HCT116 (cell line): ENCODE measurements at regions not wholly inside any gene's neighbourhood (a gene's known extent, or its start where the extent isn't known, plus 50 kb on each side); places are given as distances from the start of the nearest gene placed in this dataset.

Experiments
- ATAC-seq: fragments of 200-7000 bp; cut with Tn5 transposase; 2 replicates; pipeline ENCODE4 v1.9.1; 2020; ENCODE audit warnings: mild to moderate bottlenecking, moderate library complexity
- BruUV-seq: library from RNA; stranded (reverse); fragments of 400-500 nt; replicated peaks from 2 replicates; lab custom pipeline; 2021; lab: Mats Ljungman, UMichigan
- CTCF ChIA-PET: fragments of 300-600 bp; sonication (Branson Sonifier 250); formaldehyde crosslinking; loops from one replicate; lab custom pipeline; 2021; ENCODE audit warnings: antibody characterized with exemption; lab: Charles Lee
- POLR2A ChIA-PET: fragments of 300-600, 350-600 bp; sonication (Branson Sonifier 250); formaldehyde crosslinking; loops from one replicate; lab custom pipeline; 2021; ENCODE audit warnings: antibody characterized with exemption; lab: Charles Lee
- RAD21 ChIA-PET, 2 experiments: fragments of 300-600 bp; sonication (Branson Sonifier 250); formaldehyde crosslinking; loops; one replicate each; lab custom pipeline; 2023; ENCODE audit warnings: low total read pairs in 2 of 2; ENCODE audit not compliant: uncharacterized antibody in 2 of 2, unreplicated experiment in 2 of 2, low non-redundant PET in 1 of 2; lab: Charles Lee
- DNase-seq: peaks from one replicate; pipeline ENCODE4 v3.0.0-alpha.2; 2010; ENCODE audit warnings: low read depth, low spot score
- H2AFZ ChIP-seq: fragments of 200-600 bp; shearing (Covaris generic), sonication (generic); 2 replicates; pipeline ENCODE4 v1.6.1; 2017; ENCODE audit warnings: low read depth, mixed run types, mixed read lengths, antibody characterized with exemption, low read length; ENCODE audit not compliant: poor library complexity, severe bottlenecking
- H3K27ac ChIP-seq: 2 replicates; pipeline ENCODE4 v1.5.1; 2012; ENCODE audit warnings: low read depth, low read length
- H3K27me3 ChIP-seq: fragments of 200-600 bp; sonication (generic); 2 replicates; pipeline ENCODE4 v1.6.1; 2016; ENCODE audit warnings: mixed run types, low read length, mixed read lengths; ENCODE audit not compliant: insufficient read depth
- H3K36me3 ChIP-seq, 2 experiments: fragments of 200-500 bp in 1 of 2; fragments of 200-600 bp in 1 of 2; sonication (Bioruptor generic) in 1 of 2; sonication (generic) in 1 of 2; 2 replicates each; pipeline versions ENCODE4 v1.5.1 to v1.6.1; 2014 to 2016; ENCODE audit warnings: low read length in 2 of 2, inconsistent platforms in 1 of 2, mixed read lengths in 1 of 2, mixed run types in 1 of 2; ENCODE audit not compliant: insufficient read depth in 2 of 2, control insufficient read depth in 1 of 2
- H3K4me1 ChIP-seq, 2 experiments: fragments of 200-600 bp in 1 of 2; sonication (generic) in 1 of 2; 2 replicates each; pipeline versions ENCODE4 v1.5.1 to v1.6.1; 2012 to 2017; ENCODE audit warnings: low read length in 2 of 2, inconsistent platforms in 1 of 2, mild to moderate bottlenecking in 1 of 2, mixed read lengths in 1 of 2, mixed run types in 1 of 2, moderate library complexity in 1 of 2; ENCODE audit not compliant: insufficient read depth in 2 of 2, control insufficient read depth in 1 of 2
- H3K4me2 ChIP-seq: fragments of 200-600 bp; sonication (generic); 2 replicates; pipeline ENCODE4 v1.6.1; 2017; ENCODE audit warnings: mixed run types, low read length, mixed read lengths
- H3K4me3 ChIP-seq, 2 experiments: fragments of 200-600 bp in 1 of 2; sonication (generic) in 1 of 2; replicated peaks in 1 of 2; 2 replicates each; pipeline ENCODE4 v1.5.1; 2011 to 2016; ENCODE audit warnings: low read length in 2 of 2, control low read depth in 1 of 2, low read depth in 1 of 2, mild to moderate bottlenecking in 1 of 2, mixed read lengths in 1 of 2, mixed run types in 1 of 2
- H3K79me2 ChIP-seq: fragments of 200-600 bp; sonication (generic); 2 replicates; pipeline ENCODE4 v1.6.1; 2017; ENCODE audit warnings: mild to moderate bottlenecking, mixed run types, low read length, moderate library complexity, mixed read lengths; ENCODE audit not compliant: insufficient read depth
- H3K9ac ChIP-seq: fragments of 200-600 bp; sonication (generic); 2 replicates; pipeline ENCODE4 v1.6.1; 2016; ENCODE audit warnings: low read length, mixed read lengths
- H3K9me2 ChIP-seq: fragments of 200-600 bp; sonication (generic), shearing (Covaris generic); 2 replicates; pipeline ENCODE4 v1.6.1; 2017; ENCODE audit warnings: mixed run types, mild to moderate bottlenecking, moderate library complexity; ENCODE audit not compliant: insufficient read depth
- H3K9me3 ChIP-seq, 2 experiments: fragments of 200-500 bp in 1 of 2; fragments of 200-600 bp in 1 of 2; sonication (Bioruptor generic) in 1 of 2; sonication (generic) in 1 of 2; 2 replicates each; pipeline ENCODE4 v1.6.1; 2014 to 2017; ENCODE audit warnings: low read length in 2 of 2, mixed read lengths in 2 of 2, inconsistent platforms in 1 of 2, low read depth in 1 of 2, mild to moderate bottlenecking in 1 of 2, mixed run types in 1 of 2, moderate library complexity in 1 of 2; ENCODE audit not compliant: control insufficient read depth in 1 of 2, insufficient read depth in 1 of 2
- H4K20me1 ChIP-seq: fragments of 200-600 bp; sonication (generic), shearing (Covaris generic); 2 replicates; pipeline ENCODE4 v1.6.1; 2017; ENCODE audit warnings: mixed run types, mild to moderate bottlenecking, moderate library complexity; ENCODE audit not compliant: insufficient read depth
- ATF3 ChIP-seq: IDR thresholded peaks from 2 replicates; pipeline ENCODE4 v1.6.1; 2012
- CBX3 ChIP-seq: IDR thresholded peaks from 2 replicates; pipeline ENCODE4 v1.6.1; 2012; ENCODE audit warnings: low read depth
- ELF1 ChIP-seq: IDR thresholded peaks from 2 replicates; pipeline ENCODE4 v1.6.1; 2012; ENCODE audit warnings: low read depth, borderline replicate concordance
- EZH2 ChIP-seq: fragments of 200-600 bp; sonication (generic); IDR thresholded peaks from 2 replicates; pipeline ENCODE4 v1.6.1; 2017; ENCODE audit warnings: antibody characterized with exemption, mixed run types
- EZH2phosphoT487 ChIP-seq: fragments of 200-600 bp; IDR thresholded peaks from 2 replicates; pipeline ENCODE4 v1.6.1; 2018; ENCODE audit warnings: antibody characterized with exemption, borderline replicate concordance
- FOSL1 ChIP-seq: IDR thresholded peaks from 2 replicates; pipeline ENCODE4 v1.6.1; 2012; ENCODE audit warnings: low read depth
- JUND ChIP-seq: IDR thresholded peaks from 2 replicates; pipeline ENCODE4 v1.6.1; 2012
- MAX ChIP-seq: IDR thresholded peaks from 2 replicates; pipeline ENCODE4 v1.6.1; 2012
- RAD21 ChIP-seq: IDR thresholded peaks from 2 replicates; pipeline ENCODE4 v1.6.1; 2012; ENCODE audit warnings: low read depth, mild to moderate bottlenecking
- REST ChIP-seq: IDR thresholded peaks from 2 replicates; pipeline ENCODE4 v1.6.1; 2012; ENCODE audit warnings: low read depth
- SP1 ChIP-seq: IDR thresholded peaks from 2 replicates; pipeline ENCODE4 v1.6.1; 2012; ENCODE audit warnings: low read depth
- TCF7L2 ChIP-seq: IDR thresholded peaks from 2 replicates; pipeline ENCODE4 v1.7.0; 2011; ENCODE audit warnings: borderline replicate concordance, inconsistent platforms; ENCODE audit not compliant: insufficient read depth, insufficient read length; ENCODE audit errors: extremely low read depth
- YY1 ChIP-seq: IDR thresholded peaks from 2 replicates; pipeline ENCODE4 v1.6.1; 2011; ENCODE audit warnings: low read length, low read depth, moderate library complexity, mild to moderate bottlenecking; ENCODE audit not compliant: insufficient replicate concordance; ENCODE audit errors: extremely low read depth
- ZBTB33 ChIP-seq: IDR thresholded peaks from 2 replicates; pipeline ENCODE4 v1.6.1; 2011; ENCODE audit warnings: mild to moderate bottlenecking, low read length, moderate library complexity; ENCODE audit not compliant: insufficient replicate concordance; ENCODE audit errors: extremely low read depth
- ZFX ChIP-seq: fragments of 450-650 bp; IDR thresholded peaks from 2 replicates; pipeline ENCODE4 v1.6.1; 2017
- ZNF274 ChIP-seq: fragments of 200-500 bp; sonication (Bioruptor generic); IDR thresholded peaks from 2 replicates; pipeline ENCODE4 v1.6.1; 2014; ENCODE audit warnings: mild to moderate bottlenecking, low read depth, low read length, inconsistent platforms
- intact Hi-C: fragments of 100-400 bp; cut with micrococcal nuclease; formaldehyde crosslinking; loops from 2 replicates; pipeline ENCODE4 v1.10.0; 2022

GRCh38 chr13:47826471-47826870 lies 174.6 kb downstream of the SUCLA2 start:
- ChIA-PET RAD21 (no interaction called here), POLR2A (no interaction called here), CTCF (no interaction called here)
- Histone ChIP-seq H3K36me3 (no peaks in the 10 kb centered on the region), H3K4me3 (no peak overlapping the region), H2AFZ (no peak overlapping the region), H3K27me3 (no peaks in the 10 kb centered on the region), H3K4me1 (no peaks in the 10 kb centered on the region), H4K20me1 (no peaks in the 10 kb centered on the region), H3K27ac (no peak overlapping the region), H3K9me2 (no peaks in the 10 kb centered on the region), H3K79me2 (no peaks in the 10 kb centered on the region), H3K9ac (no peak overlapping the region), H3K9me3 (peaks cover 0 to 4% of the 10 kb centered on the region in 2 experiments; a peak in 1 of 4 replicates), H3K4me2 (no peak overlapping the region)
- BruUV-seq: no TSS peak
- ATAC-seq: no peak
- DNase-seq: no peak
- TF ChIP-seq TCF7L2 (no peak), FOSL1 (no peak), ATF3 (no peak), ZFX (no peak), MAX (no peak), REST (no peak), ELF1 (no peak), JUND (no peak), RAD21 (no peak), YY1 (no peak), ZBTB33 (no peak), ZNF274 (no peak), CBX3 (no peak), EZH2phosphoT487 (no peak), SP1 (no peak), EZH2 (no peak)
- intact Hi-C loops: no loop called here
